Keratinocyte (primary cell): ENCODE measurements at regions not wholly inside any gene's neighbourhood (a gene's known extent, or its start where the extent isn't known, plus 50 kb on each side); places are given as distances from the start of the nearest gene placed in this dataset.

Experiments
- DNase-seq: peaks from one replicate; pipeline ENCODE4 v3.0.0-alpha.2; 2011; ENCODE audit warnings: low read depth, missing footprints, low spot score
- FAIRE-seq: peaks from 2 replicates; lab custom pipeline; 2011; peaks lifted over from hg19 to GRCh38; lab: Jason Lieb, UNC
- H2AFZ ChIP-seq: 2 replicates; pipeline ENCODE4 v1.6.0; 2012; ENCODE audit warnings: low read length, control low read depth, inconsistent platforms; ENCODE audit not compliant: control insufficient read depth
- H3K27ac ChIP-seq: 2 replicates; pipeline ENCODE4 v1.5.1; 2011; ENCODE audit warnings: low read length; ENCODE audit not compliant: control insufficient read depth, insufficient read depth
- H3K27me3 ChIP-seq: 3 replicates; pipeline ENCODE4 v1.6.0; 2011; ENCODE audit warnings: low read length; ENCODE audit not compliant: control insufficient read depth, insufficient read depth; ENCODE audit errors: extremely low read depth
- H3K36me3 ChIP-seq, 2 experiments: 2 replicates in 1 of 2; 3 replicates in 1 of 2; pipeline ENCODE4 v1.5.1; 2011; ENCODE audit warnings: low read length in 2 of 2, mild to moderate bottlenecking in 1 of 2; ENCODE audit not compliant: control insufficient read depth in 2 of 2, insufficient read depth in 2 of 2; ENCODE audit errors: extremely low read depth in 1 of 2
- H3K4me1 ChIP-seq: 3 replicates; pipeline ENCODE4 v1.5.1; 2011; ENCODE audit warnings: low read length; ENCODE audit not compliant: control insufficient read depth, insufficient read depth; ENCODE audit errors: extremely low read depth
- H3K4me2 ChIP-seq: 3 replicates; pipeline ENCODE4 v1.6.0; 2011; ENCODE audit warnings: low read depth, low read length; ENCODE audit not compliant: control insufficient read depth, insufficient read depth; ENCODE audit errors: extremely low read depth
- H3K4me3 ChIP-seq, 3 experiments: fragments of 200-600 bp in 1 of 3; sonication (generic) in 1 of 3; 2 replicates in 2 of 3; 3 replicates in 1 of 3; pipeline ENCODE4 v1.5.1; 2011 to 2016; ENCODE audit warnings: low read length in 3 of 3, mild to moderate bottlenecking in 3 of 3, control low read depth in 2 of 3, inconsistent platforms in 1 of 3, low read depth in 1 of 3, mixed read lengths in 1 of 3, mixed run types in 1 of 3, moderate library complexity in 1 of 3; ENCODE audit not compliant: control insufficient read depth in 2 of 3, insufficient read depth in 2 of 3; ENCODE audit errors: extremely low read depth in 1 of 3
- H3K79me2 ChIP-seq: 2 replicates; pipeline ENCODE4 v1.6.0; 2012; ENCODE audit warnings: low read length; ENCODE audit not compliant: control insufficient read depth, insufficient read depth
- H3K9ac ChIP-seq: 3 replicates; pipeline ENCODE4 v1.6.0; 2011; ENCODE audit warnings: low read length; ENCODE audit not compliant: control insufficient read depth, insufficient read depth; ENCODE audit errors: extremely low read depth
- H3K9me1 ChIP-seq: 3 replicates; pipeline ENCODE4 v1.6.0; 2011; ENCODE audit warnings: low read length; ENCODE audit not compliant: control insufficient read depth, insufficient read depth; ENCODE audit errors: extremely low read depth
- H3K9me3 ChIP-seq: 2 replicates; pipeline ENCODE4 v1.5.1; 2012; ENCODE audit warnings: low read depth, low read length; ENCODE audit not compliant: control insufficient read depth
- H4K20me1 ChIP-seq: 3 replicates; pipeline ENCODE4 v1.6.0; 2011; ENCODE audit warnings: low read length; ENCODE audit not compliant: control insufficient read depth, insufficient read depth; ENCODE audit errors: extremely low read depth
- EZH2 ChIP-seq: IDR thresholded peaks from one replicate; pipeline ENCODE4 v1.6.1; 2012; ENCODE audit warnings: inconsistent platforms, mild to moderate bottlenecking, low read length, moderate library complexity
- dilution Hi-C: fragments of 300-500 bp; cut with MboI; formaldehyde crosslinking; loops from one replicate; pipeline ENCODE4 v1.7.0; 2020; ENCODE audit warnings: low sequenced_read_pairs; ENCODE audit not compliant: extremely low pct_ligation_motif_present
- TF ChIP-seq, protein P1 (sequence below), 3 experiments: IDR thresholded peaks in 1 of 3; conservative IDR thresholded peaks in 1 of 3; optimal IDR thresholded peaks in 1 of 3; 2 replicates in 2 of 3; 3 replicates in 1 of 3; pipeline versions ENCODE3 to v1.5.1; 2011; ENCODE audit warnings: low read length in 3 of 3, mild to moderate bottlenecking in 3 of 3, moderate library complexity in 2 of 3, control low read depth in 1 of 3, inconsistent platforms in 1 of 3; ENCODE audit not compliant: insufficient read depth in 2 of 3; ENCODE audit errors: extremely low read depth in 1 of 3

- no peak overlapping the region for H2AFZ ChIP-seq
- H3K9me3 ChIP-seq: no peaks in the 10 kb centered on the region
- no peak overlapping the region for H3K9ac ChIP-seq
- FAIRE-seq: no peak
- TF ChIP-seq, protein P1, sequence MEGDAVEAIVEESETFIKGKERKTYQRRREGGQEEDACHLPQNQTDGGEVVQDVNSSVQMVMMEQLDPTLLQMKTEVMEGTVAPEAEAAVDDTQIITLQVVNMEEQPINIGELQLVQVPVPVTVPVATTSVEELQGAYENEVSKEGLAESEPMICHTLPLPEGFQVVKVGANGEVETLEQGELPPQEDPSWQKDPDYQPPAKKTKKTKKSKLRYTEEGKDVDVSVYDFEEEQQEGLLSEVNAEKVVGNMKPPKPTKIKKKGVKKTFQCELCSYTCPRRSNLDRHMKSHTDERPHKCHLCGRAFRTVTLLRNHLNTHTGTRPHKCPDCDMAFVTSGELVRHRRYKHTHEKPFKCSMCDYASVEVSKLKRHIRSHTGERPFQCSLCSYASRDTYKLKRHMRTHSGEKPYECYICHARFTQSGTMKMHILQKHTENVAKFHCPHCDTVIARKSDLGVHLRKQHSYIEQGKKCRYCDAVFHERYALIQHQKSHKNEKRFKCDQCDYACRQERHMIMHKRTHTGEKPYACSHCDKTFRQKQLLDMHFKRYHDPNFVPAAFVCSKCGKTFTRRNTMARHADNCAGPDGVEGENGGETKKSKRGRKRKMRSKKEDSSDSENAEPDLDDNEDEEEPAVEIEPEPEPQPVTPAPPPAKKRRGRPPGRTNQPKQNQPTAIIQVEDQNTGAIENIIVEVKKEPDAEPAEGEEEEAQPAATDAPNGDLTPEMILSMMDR (optimal IDR thresholded peaks at IDR 0.05 in 1 of 3, IDR thresholded peaks at IDR 0.05 in 1 of 3, conservative IDR thresholded peaks at IDR 0.05 in 1 of 3; ENCODE audit: extremely low read depth in 1 of 3, insufficient read depth in 2 of 3, low read length in 3 of 3): no peak
- TF ChIP-seq EZH2: no peak
- H3K79me2 ChIP-seq: no peaks in the 10 kb centered on the region
- no peak for DNase-seq
- H3K9me1 ChIP-seq: no peaks in the 10 kb centered on the region
- dilution Hi-C loops: no loop called here
- no peaks in the 10 kb centered on the region for H3K4me1 ChIP-seq
- no peaks in the 10 kb centered on the region for H3K27me3 ChIP-seq
- H4K20me1 ChIP-seq: no peaks in the 10 kb centered on the region
- H3K4me3 ChIP-seq: no peak overlapping the region
- no peaks in the 10 kb centered on the region for H3K36me3 ChIP-seq
- H3K4me2 ChIP-seq: no peak overlapping the region
- H3K27ac ChIP-seq: no peak overlapping the region
Observed at GRCh38 chrX:125422986-125423385, 103.3 kb downstream of the TEX13C start.

DNA sequence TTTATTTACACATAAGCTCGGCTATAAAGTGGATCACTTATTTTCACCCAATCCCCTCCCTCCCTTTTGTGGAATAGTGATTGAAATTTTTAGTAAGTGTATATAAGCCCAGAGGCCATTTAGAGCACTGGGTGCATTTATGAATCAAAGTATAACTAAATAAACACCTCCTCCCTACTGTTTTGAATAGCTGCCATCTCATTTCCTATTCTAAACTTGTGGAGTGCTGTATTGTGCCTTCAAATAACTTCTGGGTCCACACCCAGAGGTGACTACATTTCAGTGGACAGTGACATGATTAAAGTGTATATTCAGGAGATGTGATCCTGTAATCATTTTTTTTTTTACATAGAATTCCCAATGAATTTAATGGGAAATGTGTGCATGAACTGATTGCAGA is 104.9 kb downstream of the TEX13C start:
- Histone ChIP-seq H4K20me1 (no peaks in the 10 kb centered on the region), H3K9me1 (no peaks in the 10 kb centered on the region), H3K27me3 (no peaks in the 10 kb centered on the region), H3K36me3 (no peaks in the 10 kb centered on the region), H2AFZ (no peak overlapping the region), H3K4me1 (no peaks in the 10 kb centered on the region), H3K9ac (no peak overlapping the region), H3K27ac (no peak overlapping the region), H3K4me2 (no peak overlapping the region), H3K79me2 (no peaks in the 10 kb centered on the region), H3K4me3 (no peak overlapping the region), H3K9me3 (no peaks in the 10 kb centered on the region)
- no peak for TF ChIP-seq EZH2
- TF ChIP-seq, protein P1 (optimal IDR thresholded peaks at IDR 0.05 in 1 of 3, IDR thresholded peaks at IDR 0.05 in 1 of 3, conservative IDR thresholded peaks at IDR 0.05 in 1 of 3; ENCODE audit: extremely low read depth in 1 of 3, insufficient read depth in 2 of 3, low read length in 3 of 3): no peak
- no peak for DNase-seq
- dilution Hi-C loops: no loop called here
- no peak for FAIRE-seq
